HEK293 (cell line): ENCODE measurements at regions not wholly inside any gene's neighbourhood (a gene's known extent, or its start where the extent isn't known, plus 50 kb on each side); places are given as distances from the start of the nearest gene placed in this dataset.

Experiments
- EGR2 ChIP-seq: fragments of 450-650 bp; formaldehyde crosslinking; IDR thresholded peaks from 2 replicates; pipeline ENCODE4 v1.5.1; 2016; ENCODE audit warnings: low read depth, missing biosample characterization, missing genetic modification characterization
- HOXA7 ChIP-seq: sonication (generic); formaldehyde crosslinking; IDR thresholded peaks from 2 replicates; pipeline ENCODE4 v1.8.1; 2022; ENCODE audit warnings: missing genetic modification reagents, borderline replicate concordance
- IKZF3 ChIP-seq: fragments of 450-650 bp; IDR thresholded peaks from 2 replicates; pipeline ENCODE4 v1.5.0; 2018; ENCODE audit warnings: missing biosample characterization, mild to moderate bottlenecking, missing genetic modification characterization, moderate library complexity
- KLF16 ChIP-seq: fragments of 450-650 bp; formaldehyde crosslinking; IDR thresholded peaks from 2 replicates; pipeline ENCODE4 v1.5.1; 2017; ENCODE audit warnings: missing biosample characterization, missing genetic modification characterization
- KLF7 ChIP-seq: fragments of 450-650 bp; formaldehyde crosslinking; IDR thresholded peaks from 2 replicates; pipeline ENCODE4 v1.5.1; 2016; ENCODE audit warnings: missing biosample characterization, missing genetic modification characterization, borderline replicate concordance
- PRDM1 ChIP-seq: fragments of 450-650 bp; formaldehyde crosslinking; IDR thresholded peaks from 2 replicates; pipeline ENCODE4; 2016; ENCODE audit warnings: missing biosample characterization, missing genetic modification characterization
- REPIN1 ChIP-seq: fragments of 450-650 bp; formaldehyde crosslinking; IDR thresholded peaks from 2 replicates; pipeline ENCODE4 v1.5.1; 2017; ENCODE audit warnings: missing biosample characterization, missing genetic modification characterization, low read depth
- SALL2 ChIP-seq: fragments of 450-650 bp; formaldehyde crosslinking; IDR thresholded peaks from 2 replicates; pipeline ENCODE4 v1.5.0; 2017; ENCODE audit warnings: missing biosample characterization, mild to moderate bottlenecking, missing genetic modification characterization, borderline replicate concordance
- SETDB1 ChIP-seq: IDR thresholded peaks from one replicate; pipeline ENCODE4 v1.6.1; 2017; ENCODE audit warnings: mild to moderate bottlenecking, low read length, moderate library complexity, mixed read lengths; ENCODE audit not compliant: insufficient read length
- ZFHX2 ChIP-seq: fragments of 450-650 bp; formaldehyde crosslinking; conservative IDR thresholded peaks from 2 replicates; pipeline ENCODE4 v1.5.1; 2016; ENCODE audit warnings: missing biosample characterization, missing genetic modification characterization
- ZIC2 ChIP-seq: fragments of 450-650 bp; formaldehyde crosslinking; IDR thresholded peaks from 2 replicates; pipeline ENCODE4 v1.5.1; 2016; ENCODE audit warnings: missing biosample characterization, missing genetic modification characterization
- ZNF112 ChIP-seq: fragments of 450-650 bp; formaldehyde crosslinking; IDR thresholded peaks from 2 replicates; pipeline ENCODE4 v1.5.0; 2017; ENCODE audit warnings: missing biosample characterization, missing genetic modification characterization
- ZNF121 ChIP-seq: fragments of 450-650 bp; formaldehyde crosslinking; IDR thresholded peaks from 2 replicates; pipeline ENCODE4 v1.5.1; 2016; ENCODE audit warnings: missing biosample characterization, missing genetic modification characterization
- ZNF16 ChIP-seq: fragments of 450-650 bp; formaldehyde crosslinking; IDR thresholded peaks from 2 replicates; pipeline ENCODE4 v1.5.1; 2016; ENCODE audit warnings: low read depth, missing biosample characterization, missing genetic modification characterization
- ZNF174 ChIP-seq: fragments of 450-650 bp; formaldehyde crosslinking; IDR thresholded peaks from 2 replicates; pipeline ENCODE4 v1.5.0; 2017; ENCODE audit warnings: missing biosample characterization, mild to moderate bottlenecking, missing genetic modification characterization
- ZNF175 ChIP-seq: fragments of 450-650 bp; formaldehyde crosslinking; IDR thresholded peaks from 2 replicates; pipeline ENCODE4 v1.5.1; 2016; ENCODE audit warnings: missing biosample characterization, missing genetic modification characterization
- ZNF214 ChIP-seq: fragments of 450-650 bp; formaldehyde crosslinking; IDR thresholded peaks from 2 replicates; pipeline ENCODE4 v1.5.1; 2017; ENCODE audit warnings: missing biosample characterization, mild to moderate bottlenecking, missing genetic modification characterization, borderline replicate concordance
- ZNF223 ChIP-seq: fragments of 450-650 bp; formaldehyde crosslinking; IDR thresholded peaks from 2 replicates; pipeline ENCODE4 v1.5.1; 2016; ENCODE audit warnings: missing biosample characterization, missing genetic modification characterization
- ZNF23 ChIP-seq: fragments of 450-650 bp; formaldehyde crosslinking; IDR thresholded peaks from 2 replicates; pipeline ENCODE4 v1.5.1; 2016; ENCODE audit warnings: missing biosample characterization, missing genetic modification characterization, borderline replicate concordance
- ZNF292 ChIP-seq: fragments of 450-650 bp; formaldehyde crosslinking; IDR thresholded peaks from 2 replicates; pipeline ENCODE4 v1.5.1; 2016; ENCODE audit warnings: low read depth, missing biosample characterization, missing genetic modification characterization, borderline replicate concordance
- ZNF350 ChIP-seq: fragments of 450-650 bp; formaldehyde crosslinking; IDR thresholded peaks from 2 replicates; pipeline ENCODE4 v1.5.0; 2017; ENCODE audit warnings: missing biosample characterization, mild to moderate bottlenecking, missing genetic modification characterization
- ZNF354C ChIP-seq: fragments of 450-650 bp; formaldehyde crosslinking; IDR thresholded peaks from 2 replicates; pipeline ENCODE4 v1.5.1; 2016; ENCODE audit warnings: missing biosample characterization, missing genetic modification characterization, low read depth, borderline replicate concordance
- ZNF394 ChIP-seq: fragments of 450-650 bp; formaldehyde crosslinking; IDR thresholded peaks from 2 replicates; pipeline ENCODE4 v1.5.1; 2016; ENCODE audit warnings: missing biosample characterization, missing genetic modification characterization, mild to moderate bottlenecking, moderate library complexity, borderline replicate concordance
- ZNF473 ChIP-seq: fragments of 450-650 bp; formaldehyde crosslinking; IDR thresholded peaks from 2 replicates; pipeline ENCODE4 v1.5.1; 2017; ENCODE audit warnings: missing biosample characterization, missing genetic modification characterization
- ZNF48 ChIP-seq: fragments of 450-650 bp; formaldehyde crosslinking; IDR thresholded peaks from 2 replicates; pipeline ENCODE4 v1.5.1; 2016; ENCODE audit warnings: missing biosample characterization, missing genetic modification characterization
- ZNF514 ChIP-seq: fragments of 450-650 bp; formaldehyde crosslinking; IDR thresholded peaks from 2 replicates; pipeline ENCODE4 v1.5.1; 2016; ENCODE audit warnings: missing biosample characterization, missing genetic modification characterization
- ZNF571 ChIP-seq: fragments of 450-650 bp; formaldehyde crosslinking; IDR thresholded peaks from 2 replicates; pipeline ENCODE4 v1.5.0; 2017; ENCODE audit warnings: missing biosample characterization, missing genetic modification characterization
- ZNF600 ChIP-seq: fragments of 450-650 bp; formaldehyde crosslinking; IDR thresholded peaks from 2 replicates; pipeline ENCODE4 v1.5.1; 2016; ENCODE audit warnings: missing biosample characterization, missing genetic modification characterization
- ZNF621 ChIP-seq: fragments of 450-650 bp; formaldehyde crosslinking; IDR thresholded peaks from 2 replicates; pipeline ENCODE4 v1.5.1; 2017; ENCODE audit warnings: missing biosample characterization, missing genetic modification characterization
- ZNF654 ChIP-seq: fragments of 450-650 bp; formaldehyde crosslinking; IDR thresholded peaks from 2 replicates; pipeline ENCODE4 v1.5.1; 2016; ENCODE audit warnings: low read depth, missing biosample characterization, missing genetic modification characterization
- ZNF707 ChIP-seq: fragments of 450-650 bp; formaldehyde crosslinking; IDR thresholded peaks from 2 replicates; pipeline ENCODE4 v1.5.1; 2016; ENCODE audit warnings: missing biosample characterization, missing genetic modification characterization
- TF ChIP-seq, protein P1 (sequence below): fragments of 450-650 bp; formaldehyde crosslinking; conservative IDR thresholded peaks from 2 replicates; pipeline ENCODE4 v1.5.1; 2016; ENCODE audit warnings: low read depth, missing biosample characterization, missing genetic modification characterization
- TF ChIP-seq, protein P2 (sequence below): fragments of 450-650 bp; formaldehyde crosslinking; IDR thresholded peaks from 2 replicates; pipeline ENCODE4 v1.5.1; 2016; ENCODE audit warnings: missing biosample characterization, missing genetic modification characterization, borderline replicate concordance
- TF ChIP-seq, protein P3 (sequence below): fragments of 450-650 bp; formaldehyde crosslinking; IDR thresholded peaks from 2 replicates; pipeline ENCODE4 v1.5.1; 2016; ENCODE audit warnings: missing biosample characterization, missing genetic modification characterization

DNA sequence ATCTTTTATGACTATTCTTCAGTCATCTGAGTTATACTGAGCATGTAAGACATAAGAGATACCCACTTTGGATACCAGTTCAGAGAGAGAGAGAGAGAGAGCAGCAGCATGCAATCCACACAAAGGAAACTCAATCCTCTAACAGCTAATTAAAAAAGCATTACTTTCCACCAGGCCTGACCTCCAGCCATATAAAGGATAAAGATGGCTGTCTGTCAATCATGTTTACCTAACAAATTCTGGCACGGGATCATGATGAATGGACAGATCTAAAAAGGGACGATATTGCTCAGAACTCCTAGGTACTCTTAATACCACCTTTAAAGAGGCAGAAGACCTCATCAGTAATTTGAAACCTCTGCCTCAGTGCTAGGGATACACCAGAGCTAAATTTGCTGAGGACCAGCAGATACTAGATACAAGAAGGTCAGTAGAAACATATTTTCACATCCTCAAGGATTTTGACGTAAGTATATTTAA lies 159.2 kb downstream of the RPS12 start (continued):
- no peak for TF ChIP-seq EGR2 (tag by site-specific recombination)
- no peak for TF ChIP-seq ZNF121 (tag by site-specific recombination)
- no peak for TF ChIP-seq ZNF514 (tag by site-specific recombination)
- no peak for TF ChIP-seq KLF7 (tag by site-specific recombination)
- no peak for TF ChIP-seq ZIC2
- TF ChIP-seq HOXA7 (CRISPR knock-in tag), result no peak
- TF ChIP-seq, protein P1, sequence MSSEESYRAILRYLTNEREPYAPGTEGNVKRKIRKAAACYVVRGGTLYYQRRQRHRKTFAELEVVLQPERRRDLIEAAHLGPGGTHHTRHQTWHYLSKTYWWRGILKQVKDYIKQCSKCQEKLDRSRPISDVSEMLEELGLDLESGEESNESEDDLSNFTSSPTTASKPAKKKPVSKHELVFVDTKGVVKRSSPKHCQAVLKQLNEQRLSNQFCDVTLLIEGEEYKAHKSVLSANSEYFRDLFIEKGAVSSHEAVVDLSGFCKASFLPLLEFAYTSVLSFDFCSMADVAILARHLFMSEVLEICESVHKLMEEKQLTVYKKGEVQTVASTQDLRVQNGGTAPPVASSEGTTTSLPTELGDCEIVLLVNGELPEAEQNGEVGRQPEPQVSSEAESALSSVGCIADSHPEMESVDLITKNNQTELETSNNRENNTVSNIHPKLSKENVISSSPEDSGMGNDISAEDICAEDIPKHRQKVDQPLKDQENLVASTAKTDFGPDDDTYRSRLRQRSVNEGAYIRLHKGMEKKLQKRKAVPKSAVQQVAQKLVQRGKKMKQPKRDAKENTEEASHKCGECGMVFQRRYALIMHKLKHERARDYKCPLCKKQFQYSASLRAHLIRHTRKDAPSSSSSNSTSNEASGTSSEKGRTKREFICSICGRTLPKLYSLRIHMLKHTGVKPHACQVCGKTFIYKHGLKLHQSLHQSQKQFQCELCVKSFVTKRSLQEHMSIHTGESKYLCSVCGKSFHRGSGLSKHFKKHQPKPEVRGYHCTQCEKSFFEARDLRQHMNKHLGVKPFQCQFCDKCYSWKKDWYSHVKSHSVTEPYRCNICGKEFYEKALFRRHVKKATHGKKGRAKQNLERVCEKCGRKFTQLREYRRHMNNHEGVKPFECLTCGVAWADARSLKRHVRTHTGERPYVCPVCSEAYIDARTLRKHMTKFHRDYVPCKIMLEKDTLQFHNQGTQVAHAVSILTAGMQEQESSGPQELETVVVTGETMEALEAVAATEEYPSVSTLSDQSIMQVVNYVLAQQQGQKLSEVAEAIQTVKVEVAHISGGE (tag by site-specific recombination), result no peak
- peak; percentile 80 for TF ChIP-seq IKZF3 (tag by site-specific recombination)
- TF ChIP-seq ZNF174 (tag by site-specific recombination), result no peak
- no peak for TF ChIP-seq KLF16 (tag by site-specific recombination)
- no peak for TF ChIP-seq ZNF707 (tag by site-specific recombination)
- TF ChIP-seq REPIN1 (tag by site-specific recombination), result no peak
- TF ChIP-seq ZNF112 (tag by site-specific recombination), result no peak
- TF ChIP-seq SETDB1, result no peak
- no peak for TF ChIP-seq ZFHX2 (tag by site-specific recombination)
- TF ChIP-seq, protein P2, sequence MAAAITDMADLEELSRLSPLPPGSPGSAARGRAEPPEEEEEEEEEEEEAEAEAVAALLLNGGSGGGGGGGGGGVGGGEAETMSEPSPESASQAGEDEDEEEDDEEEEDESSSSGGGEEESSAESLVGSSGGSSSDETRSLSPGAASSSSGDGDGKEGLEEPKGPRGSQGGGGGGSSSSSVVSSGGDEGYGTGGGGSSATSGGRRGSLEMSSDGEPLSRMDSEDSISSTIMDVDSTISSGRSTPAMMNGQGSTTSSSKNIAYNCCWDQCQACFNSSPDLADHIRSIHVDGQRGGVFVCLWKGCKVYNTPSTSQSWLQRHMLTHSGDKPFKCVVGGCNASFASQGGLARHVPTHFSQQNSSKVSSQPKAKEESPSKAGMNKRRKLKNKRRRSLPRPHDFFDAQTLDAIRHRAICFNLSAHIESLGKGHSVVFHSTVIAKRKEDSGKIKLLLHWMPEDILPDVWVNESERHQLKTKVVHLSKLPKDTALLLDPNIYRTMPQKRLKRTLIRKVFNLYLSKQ, result no peak
- no peak for TF ChIP-seq ZNF292 (tag by site-specific recombination)
- TF ChIP-seq ZNF23 (tag by site-specific recombination), result no peak
- no peak for TF ChIP-seq ZNF16 (tag by site-specific recombination)
- no peak for TF ChIP-seq SALL2 (tag by site-specific recombination)
- no peak for TF ChIP-seq ZNF654 (tag by site-specific recombination)
- TF ChIP-seq ZNF600 (tag by site-specific recombination), result no peak
- 0 out of 2 replicates have a peak, but pooled peaks have one; percentile 33 for TF ChIP-seq ZNF394 (tag by site-specific recombination)
- TF ChIP-seq ZNF48, result no peak
- no peak for TF ChIP-seq ZNF214
- TF ChIP-seq ZNF473 (tag by site-specific recombination), result no peak
- no peak for TF ChIP-seq ZNF571 (tag by site-specific recombination)
- TF ChIP-seq PRDM1 (tag by site-specific recombination), result 0 out of 2 replicates have a peak, but pooled peaks have one; percentile 31
- TF ChIP-seq ZNF621 (tag by site-specific recombination), result no peak
- no peak for TF ChIP-seq ZNF354C
- no peak for TF ChIP-seq ZNF350
- no peak for TF ChIP-seq ZNF223
- no peak for TF ChIP-seq ZNF175 (tag by site-specific recombination)
- TF ChIP-seq, protein P3, sequence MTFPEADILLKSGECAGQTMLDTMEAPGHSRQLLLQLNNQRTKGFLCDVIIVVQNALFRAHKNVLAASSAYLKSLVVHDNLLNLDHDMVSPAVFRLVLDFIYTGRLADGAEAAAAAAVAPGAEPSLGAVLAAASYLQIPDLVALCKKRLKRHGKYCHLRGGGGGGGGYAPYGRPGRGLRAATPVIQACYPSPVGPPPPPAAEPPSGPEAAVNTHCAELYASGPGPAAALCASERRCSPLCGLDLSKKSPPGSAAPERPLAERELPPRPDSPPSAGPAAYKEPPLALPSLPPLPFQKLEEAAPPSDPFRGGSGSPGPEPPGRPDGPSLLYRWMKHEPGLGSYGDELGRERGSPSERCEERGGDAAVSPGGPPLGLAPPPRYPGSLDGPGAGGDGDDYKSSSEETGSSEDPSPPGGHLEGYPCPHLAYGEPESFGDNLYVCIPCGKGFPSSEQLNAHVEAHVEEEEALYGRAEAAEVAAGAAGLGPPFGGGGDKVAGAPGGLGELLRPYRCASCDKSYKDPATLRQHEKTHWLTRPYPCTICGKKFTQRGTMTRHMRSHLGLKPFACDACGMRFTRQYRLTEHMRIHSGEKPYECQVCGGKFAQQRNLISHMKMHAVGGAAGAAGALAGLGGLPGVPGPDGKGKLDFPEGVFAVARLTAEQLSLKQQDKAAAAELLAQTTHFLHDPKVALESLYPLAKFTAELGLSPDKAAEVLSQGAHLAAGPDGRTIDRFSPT (tag by site-specific recombination), result 0 out of 2 replicates have a peak, but pooled peaks have one; percentile 22
